ENCODE measurements at regions not wholly inside any gene's neighbourhood (a gene's known extent, or its start where the extent isn't known, plus 50 kb on each side); places are given as distances from the start of the nearest gene placed in this dataset.

GRCh38 chr7:101699881-101700823 is 71.1 kb upstream of the MYL10 start:
- TF ChIP-seq, protein P1, sequence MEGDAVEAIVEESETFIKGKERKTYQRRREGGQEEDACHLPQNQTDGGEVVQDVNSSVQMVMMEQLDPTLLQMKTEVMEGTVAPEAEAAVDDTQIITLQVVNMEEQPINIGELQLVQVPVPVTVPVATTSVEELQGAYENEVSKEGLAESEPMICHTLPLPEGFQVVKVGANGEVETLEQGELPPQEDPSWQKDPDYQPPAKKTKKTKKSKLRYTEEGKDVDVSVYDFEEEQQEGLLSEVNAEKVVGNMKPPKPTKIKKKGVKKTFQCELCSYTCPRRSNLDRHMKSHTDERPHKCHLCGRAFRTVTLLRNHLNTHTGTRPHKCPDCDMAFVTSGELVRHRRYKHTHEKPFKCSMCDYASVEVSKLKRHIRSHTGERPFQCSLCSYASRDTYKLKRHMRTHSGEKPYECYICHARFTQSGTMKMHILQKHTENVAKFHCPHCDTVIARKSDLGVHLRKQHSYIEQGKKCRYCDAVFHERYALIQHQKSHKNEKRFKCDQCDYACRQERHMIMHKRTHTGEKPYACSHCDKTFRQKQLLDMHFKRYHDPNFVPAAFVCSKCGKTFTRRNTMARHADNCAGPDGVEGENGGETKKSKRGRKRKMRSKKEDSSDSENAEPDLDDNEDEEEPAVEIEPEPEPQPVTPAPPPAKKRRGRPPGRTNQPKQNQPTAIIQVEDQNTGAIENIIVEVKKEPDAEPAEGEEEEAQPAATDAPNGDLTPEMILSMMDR (conservative IDR thresholded peaks at IDR 0.05 in 1 of 2, IDR thresholded peaks at IDR 0.05 in 1 of 2; ENCODE audit: low read depth in 1 of 2, low read length in 2 of 2) = no peak
- no peak for TF ChIP-seq EZH2 (IDR thresholded peaks at IDR 0.05; ENCODE audit: low read length, missing control alignments)
